ENCODE measurements at regions not wholly inside any gene's neighbourhood (a gene's known extent, or its start where the extent isn't known, plus 50 kb on each side); places are given as distances from the start of the nearest gene placed in this dataset.

DNA sequence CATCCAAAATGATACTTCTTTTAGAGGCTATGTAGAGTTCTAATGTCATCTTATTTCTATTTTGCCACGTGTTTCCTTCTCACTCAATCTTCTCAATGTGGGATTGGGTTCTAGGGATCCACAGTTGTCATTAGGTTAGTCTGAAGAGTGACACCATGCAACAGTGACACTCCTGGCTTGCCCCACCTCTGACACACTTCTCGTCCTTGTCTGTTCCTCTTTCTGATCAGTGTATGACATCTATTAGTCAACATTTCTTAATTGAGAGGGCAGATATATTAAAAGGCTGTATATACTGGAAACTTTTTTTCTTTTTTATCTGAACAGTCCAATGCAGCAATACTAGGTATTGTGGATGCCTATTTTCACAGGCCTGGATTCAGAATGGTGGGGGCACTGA is 67.6 kb upstream of the GYPA start:
- H3K27ac ChIP-seq (ENCODE audit: low read length): no peak overlapping the region
- Mint-ChIP-seq H3K36me3 (no peaks in the 10 kb centered on the region), H3K27me3 (ENCODE audit: low read depth in 2 of 2) (peaks cover 0 to 3% of the 10 kb centered on the region in 2 donors), H3K27ac (no peak overlapping the region), H3K9me3 (peaks cover 0 to 2% of the 10 kb centered on the region in 2 donors), H3K4me3 (no peak overlapping the region), H3K4me1 (no peaks in the 10 kb centered on the region)
- 63% methylated on average over 2 of the region's 2 CpGs for WGBS (ENCODE audit: insufficient coverage)
- ATAC-seq (no peak), DNase-seq (no peak)
- no peak overlapping the region for H3K4me3 ChIP-seq (ENCODE audit: low read length)
- TF ChIP-seq, protein P1, sequence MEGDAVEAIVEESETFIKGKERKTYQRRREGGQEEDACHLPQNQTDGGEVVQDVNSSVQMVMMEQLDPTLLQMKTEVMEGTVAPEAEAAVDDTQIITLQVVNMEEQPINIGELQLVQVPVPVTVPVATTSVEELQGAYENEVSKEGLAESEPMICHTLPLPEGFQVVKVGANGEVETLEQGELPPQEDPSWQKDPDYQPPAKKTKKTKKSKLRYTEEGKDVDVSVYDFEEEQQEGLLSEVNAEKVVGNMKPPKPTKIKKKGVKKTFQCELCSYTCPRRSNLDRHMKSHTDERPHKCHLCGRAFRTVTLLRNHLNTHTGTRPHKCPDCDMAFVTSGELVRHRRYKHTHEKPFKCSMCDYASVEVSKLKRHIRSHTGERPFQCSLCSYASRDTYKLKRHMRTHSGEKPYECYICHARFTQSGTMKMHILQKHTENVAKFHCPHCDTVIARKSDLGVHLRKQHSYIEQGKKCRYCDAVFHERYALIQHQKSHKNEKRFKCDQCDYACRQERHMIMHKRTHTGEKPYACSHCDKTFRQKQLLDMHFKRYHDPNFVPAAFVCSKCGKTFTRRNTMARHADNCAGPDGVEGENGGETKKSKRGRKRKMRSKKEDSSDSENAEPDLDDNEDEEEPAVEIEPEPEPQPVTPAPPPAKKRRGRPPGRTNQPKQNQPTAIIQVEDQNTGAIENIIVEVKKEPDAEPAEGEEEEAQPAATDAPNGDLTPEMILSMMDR (IDR thresholded peaks at IDR 0.05): no peak
- H3K27me3 ChIP-seq (ENCODE audit: control insufficient read depth, insufficient read depth, low read length): no peaks in the 10 kb centered on the region
- intact Hi-C loops (cut with micrococcal nuclease): no loop called here
- no peaks in the 10 kb centered on the region for H3K36me3 ChIP-seq (ENCODE audit: control insufficient read depth, insufficient read depth, low read length)
- H3K9me3 ChIP-seq (ENCODE audit: control insufficient read depth, insufficient read depth, low read length): no peaks in the 10 kb centered on the region
- H3K4me1 ChIP-seq (ENCODE audit: control insufficient read depth, insufficient read depth, low read length): no peaks in the 10 kb centered on the region

DNA sequence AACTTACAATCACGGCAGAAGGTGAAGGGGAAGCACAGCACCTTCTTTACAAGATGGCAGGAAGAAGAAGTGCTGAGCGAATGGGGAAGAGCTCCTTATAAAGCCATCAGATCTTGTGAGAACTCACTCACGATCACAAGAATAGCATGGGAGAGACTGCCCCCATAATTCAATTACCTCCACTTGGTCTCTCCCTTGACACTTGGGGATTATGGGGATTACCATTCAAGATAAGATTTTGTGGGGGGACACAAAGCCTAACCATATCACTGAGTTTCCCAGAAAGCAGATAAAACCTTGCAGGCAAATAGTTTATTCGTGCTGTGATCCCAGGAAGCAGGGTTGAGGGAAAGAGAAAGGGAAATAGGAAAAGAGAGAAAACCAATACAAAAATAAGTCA is 69.0 kb upstream of the GYPA start:
- Histone ChIP-seq H3K4me1 (ENCODE audit: control insufficient read depth, insufficient read depth, low read length) (no peaks in the 10 kb centered on the region), H3K27ac (ENCODE audit: low read length) (no peak overlapping the region), H3K27me3 (ENCODE audit: control insufficient read depth, insufficient read depth, low read length) (no peaks in the 10 kb centered on the region), H3K9me3 (ENCODE audit: control insufficient read depth, insufficient read depth, low read length) (no peaks in the 10 kb centered on the region), H3K36me3 (ENCODE audit: control insufficient read depth, insufficient read depth, low read length) (no peaks in the 10 kb centered on the region), H3K4me3 (ENCODE audit: low read length) (no peak overlapping the region)
- TF ChIP-seq, protein P1 (IDR thresholded peaks at IDR 0.05): no peak
- no peak overlapping the region for H3K4me3 Mint-ChIP-seq
- H3K36me3 Mint-ChIP-seq: no peaks in the 10 kb centered on the region
- H3K27ac Mint-ChIP-seq: no peak overlapping the region
- DNase-seq (no peak), ATAC-seq (no peak)
- H3K4me1 Mint-ChIP-seq: no peaks in the 10 kb centered on the region
- intact Hi-C loops (cut with micrococcal nuclease): no loop called here
- H3K9me3 Mint-ChIP-seq: peaks cover 0 to 2% of the 10 kb centered on the region in 2 donors
- peaks cover 0 to 3% of the 10 kb centered on the region in 2 donors for H3K27me3 Mint-ChIP-seq (ENCODE audit: low read depth in 2 of 2)
- WGBS (ENCODE audit: insufficient coverage): 80% methylated on average over 2 of the region's 4 CpGs

DNA sequence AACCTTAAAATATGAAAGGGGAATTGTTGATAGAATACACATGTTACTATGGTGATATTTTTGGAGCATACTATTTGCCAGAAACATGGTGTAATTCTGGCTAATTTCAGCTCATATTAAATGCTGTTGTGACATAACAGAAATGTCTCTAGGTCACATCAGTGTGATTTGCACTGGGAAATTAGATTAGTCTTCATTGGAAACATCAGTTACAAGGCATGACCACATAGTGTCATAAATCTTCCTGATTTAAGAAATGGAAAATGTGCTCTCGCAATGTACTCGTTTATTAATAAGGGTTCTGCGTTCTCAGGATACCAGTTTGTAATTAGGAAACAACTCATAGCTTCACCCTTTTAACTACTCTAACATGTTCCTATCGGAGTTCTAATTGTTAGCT is 72.9 kb upstream of the GYPA start:
- intact Hi-C loops (cut with micrococcal nuclease): no loop called here
- DNase-seq: no peak
- H3K4me3 ChIP-seq (ENCODE audit: low read length): no peak overlapping the region
- H3K36me3 ChIP-seq (ENCODE audit: control insufficient read depth, insufficient read depth, low read length): no peaks in the 10 kb centered on the region
- no peaks in the 10 kb centered on the region for H3K4me1 ChIP-seq (ENCODE audit: control insufficient read depth, insufficient read depth, low read length)
- no peaks in the 10 kb centered on the region for H3K27me3 ChIP-seq (ENCODE audit: control insufficient read depth, insufficient read depth, low read length)
- H3K27me3 Mint-ChIP-seq (ENCODE audit: low read depth in 2 of 2): peaks cover 0 to 3% of the 10 kb centered on the region in 2 donors
- WGBS (ENCODE audit: insufficient coverage): 89% methylated on average over 3 of the region's 4 CpGs
- H3K36me3 Mint-ChIP-seq: no peaks in the 10 kb centered on the region
- H3K9me3 ChIP-seq (ENCODE audit: control insufficient read depth, insufficient read depth, low read length): no peaks in the 10 kb centered on the region
- H3K27ac ChIP-seq (ENCODE audit: low read length): no peak overlapping the region
- H3K4me3 Mint-ChIP-seq: no peak overlapping the region
- no peaks in the 10 kb centered on the region for H3K4me1 Mint-ChIP-seq
- no peak for ATAC-seq
- H3K27ac Mint-ChIP-seq: no peak overlapping the region
- TF ChIP-seq, protein P1 (IDR thresholded peaks at IDR 0.05): no peak
- H3K9me3 Mint-ChIP-seq: peaks cover 0 to 2% of the 10 kb centered on the region in 2 donors

- DNase-seq (no peak), ATAC-seq (no peak)
- WGBS (ENCODE audit: insufficient coverage): 92% methylated on average over 1 of the region's 1 CpG
- H3K4me3 Mint-ChIP-seq: no peak overlapping the region
- no peaks in the 10 kb centered on the region for H3K9me3 Mint-ChIP-seq
- H3K27me3 Mint-ChIP-seq (ENCODE audit: low read depth in 2 of 2): no peaks in the 10 kb centered on the region
- no peak overlapping the region for H3K4me3 ChIP-seq (ENCODE audit: low read length)
- no peaks in the 10 kb centered on the region for H3K4me1 ChIP-seq (ENCODE audit: control insufficient read depth, insufficient read depth, low read length)
- no peaks in the 10 kb centered on the region for H3K4me1 Mint-ChIP-seq
- no peaks in the 10 kb centered on the region for H3K36me3 Mint-ChIP-seq
- H3K27me3 ChIP-seq (ENCODE audit: control insufficient read depth, insufficient read depth, low read length): no peaks in the 10 kb centered on the region
- intact Hi-C loops (cut with micrococcal nuclease): no loop called here
- no peaks in the 10 kb centered on the region for H3K9me3 ChIP-seq (ENCODE audit: control insufficient read depth, insufficient read depth, low read length)
- no peak overlapping the region for H3K27ac Mint-ChIP-seq
- H3K27ac ChIP-seq (ENCODE audit: low read length): no peak overlapping the region
- H3K36me3 ChIP-seq (ENCODE audit: control insufficient read depth, insufficient read depth, low read length): no peaks in the 10 kb centered on the region
- TF ChIP-seq, protein P1 (IDR thresholded peaks at IDR 0.05): no peak
Measured at GRCh38 chr4:144223149-144223548, 82.6 kb upstream of the GYPA start.

All from natural killer cell (primary cell).